Retinal pigment epithelial cell (primary cell): ENCODE measurements at regions not wholly inside any gene's neighbourhood (a gene's known extent, or its start where the extent isn't known, plus 50 kb on each side); places are given as distances from the start of the nearest gene placed in this dataset.

Experiments used
- DNase-seq: peaks from one replicate; pipeline ENCODE4 v3.0.0-alpha.2; 2010; ENCODE audit warnings: low read depth
- H3K4me3 ChIP-seq: 2 replicates; pipeline ENCODE4 v1.5.1; 2011; ENCODE audit warnings: mild to moderate bottlenecking, low read length, control low read depth, moderate library complexity
- TF ChIP-seq, protein P1 (sequence below): conservative IDR thresholded peaks from 2 replicates; pipeline ENCODE4 v1.5.1; 2011; ENCODE audit warnings: low read depth, low read length, control low read depth, inconsistent platforms

DNA sequence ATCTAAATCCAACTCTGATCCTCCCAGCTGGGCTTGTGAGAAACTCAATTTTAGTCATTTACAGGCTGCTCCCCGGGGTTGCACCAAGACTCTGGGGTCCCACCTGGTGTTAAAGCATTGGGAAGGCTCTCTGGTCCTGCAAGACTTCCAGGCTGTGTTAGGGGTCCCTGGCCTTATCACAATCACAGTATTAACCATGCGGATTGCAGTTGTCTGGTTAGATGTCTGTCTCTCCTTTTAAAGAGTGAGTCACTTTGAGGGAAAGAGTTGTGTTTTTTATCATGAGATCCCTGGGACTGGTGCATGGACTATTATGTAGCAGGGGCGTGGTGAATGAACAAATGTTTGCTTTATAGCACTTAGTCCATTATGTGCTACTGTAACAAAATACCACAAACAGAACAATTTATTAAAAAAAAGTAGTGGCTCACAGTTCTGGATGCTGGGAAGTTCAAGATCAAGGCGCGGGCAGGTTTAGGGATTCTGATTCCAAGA is 531.4 kb downstream of the FUT8 start:
- no peak for DNase-seq
- H3K4me3 ChIP-seq: no peak overlapping the region
- TF ChIP-seq, protein P1, sequence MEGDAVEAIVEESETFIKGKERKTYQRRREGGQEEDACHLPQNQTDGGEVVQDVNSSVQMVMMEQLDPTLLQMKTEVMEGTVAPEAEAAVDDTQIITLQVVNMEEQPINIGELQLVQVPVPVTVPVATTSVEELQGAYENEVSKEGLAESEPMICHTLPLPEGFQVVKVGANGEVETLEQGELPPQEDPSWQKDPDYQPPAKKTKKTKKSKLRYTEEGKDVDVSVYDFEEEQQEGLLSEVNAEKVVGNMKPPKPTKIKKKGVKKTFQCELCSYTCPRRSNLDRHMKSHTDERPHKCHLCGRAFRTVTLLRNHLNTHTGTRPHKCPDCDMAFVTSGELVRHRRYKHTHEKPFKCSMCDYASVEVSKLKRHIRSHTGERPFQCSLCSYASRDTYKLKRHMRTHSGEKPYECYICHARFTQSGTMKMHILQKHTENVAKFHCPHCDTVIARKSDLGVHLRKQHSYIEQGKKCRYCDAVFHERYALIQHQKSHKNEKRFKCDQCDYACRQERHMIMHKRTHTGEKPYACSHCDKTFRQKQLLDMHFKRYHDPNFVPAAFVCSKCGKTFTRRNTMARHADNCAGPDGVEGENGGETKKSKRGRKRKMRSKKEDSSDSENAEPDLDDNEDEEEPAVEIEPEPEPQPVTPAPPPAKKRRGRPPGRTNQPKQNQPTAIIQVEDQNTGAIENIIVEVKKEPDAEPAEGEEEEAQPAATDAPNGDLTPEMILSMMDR: no peak

DNA sequence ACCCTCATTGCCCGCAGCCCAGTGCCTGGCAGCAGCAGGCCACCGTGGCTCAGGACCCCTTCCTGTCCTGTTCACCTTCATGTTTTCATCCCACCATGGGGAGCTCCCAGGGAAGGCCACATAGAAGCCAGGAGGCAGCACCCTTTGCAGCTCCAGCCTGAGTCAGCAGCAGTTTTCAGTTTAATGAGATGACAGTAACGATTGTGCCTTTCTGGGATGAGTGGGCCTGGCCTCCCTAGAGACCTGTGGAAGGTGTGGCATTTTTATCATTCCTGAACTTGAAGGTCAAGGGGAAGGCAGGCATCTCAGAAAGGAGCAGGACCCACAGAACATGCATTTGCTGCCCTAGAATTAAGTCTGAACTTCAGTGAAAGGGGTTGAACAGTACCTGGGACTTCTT is 532.8 kb downstream of the FUT8 start:
- TF ChIP-seq, protein P1: no peak
- H3K4me3 ChIP-seq: no peak overlapping the region
- DNase-seq: no peak

DNA sequence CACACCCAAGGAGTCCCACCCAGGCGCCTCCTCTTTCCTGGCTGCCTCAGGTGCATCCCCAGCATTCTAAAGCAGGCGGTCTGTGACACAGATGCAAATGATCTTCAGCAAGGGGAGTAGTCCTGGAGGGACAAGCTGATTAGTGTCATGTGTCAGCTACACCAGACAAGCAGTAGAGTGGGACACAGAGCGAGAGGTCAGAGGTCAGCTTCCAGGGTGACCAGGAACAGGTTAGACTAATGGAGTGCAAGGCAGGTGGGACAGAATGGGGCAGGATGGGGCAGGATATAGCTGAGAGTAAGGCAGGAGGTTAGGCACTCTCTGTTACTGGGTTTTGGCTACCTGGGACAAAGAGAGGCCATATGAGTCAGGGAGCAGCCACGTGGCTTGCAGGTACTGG is 534.0 kb downstream of the FUT8 start:
- H3K4me3 ChIP-seq: no peak overlapping the region
- no peak for DNase-seq
- TF ChIP-seq, protein P1: no peak

DNA sequence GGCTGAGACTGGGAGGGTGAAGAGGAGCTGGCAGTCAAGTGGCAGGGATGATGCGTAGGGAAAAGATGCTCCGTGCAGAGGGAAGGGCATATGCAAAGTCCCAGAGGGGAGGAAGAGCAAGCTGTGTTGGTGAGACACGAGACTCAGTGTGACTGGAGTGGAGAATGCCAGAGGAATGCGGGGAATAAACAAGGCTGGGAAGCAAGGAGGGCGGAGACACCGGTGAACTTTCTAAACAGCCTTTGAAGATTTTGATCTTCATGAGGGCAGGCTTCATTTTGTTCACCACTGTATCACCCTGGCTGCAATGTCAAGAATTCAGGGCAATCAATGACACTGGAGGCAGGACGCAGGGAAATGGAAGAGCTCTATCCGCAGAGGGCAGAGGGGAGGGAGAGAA is 535.8 kb downstream of the FUT8 start:
- DNase-seq: no peak

DNA sequence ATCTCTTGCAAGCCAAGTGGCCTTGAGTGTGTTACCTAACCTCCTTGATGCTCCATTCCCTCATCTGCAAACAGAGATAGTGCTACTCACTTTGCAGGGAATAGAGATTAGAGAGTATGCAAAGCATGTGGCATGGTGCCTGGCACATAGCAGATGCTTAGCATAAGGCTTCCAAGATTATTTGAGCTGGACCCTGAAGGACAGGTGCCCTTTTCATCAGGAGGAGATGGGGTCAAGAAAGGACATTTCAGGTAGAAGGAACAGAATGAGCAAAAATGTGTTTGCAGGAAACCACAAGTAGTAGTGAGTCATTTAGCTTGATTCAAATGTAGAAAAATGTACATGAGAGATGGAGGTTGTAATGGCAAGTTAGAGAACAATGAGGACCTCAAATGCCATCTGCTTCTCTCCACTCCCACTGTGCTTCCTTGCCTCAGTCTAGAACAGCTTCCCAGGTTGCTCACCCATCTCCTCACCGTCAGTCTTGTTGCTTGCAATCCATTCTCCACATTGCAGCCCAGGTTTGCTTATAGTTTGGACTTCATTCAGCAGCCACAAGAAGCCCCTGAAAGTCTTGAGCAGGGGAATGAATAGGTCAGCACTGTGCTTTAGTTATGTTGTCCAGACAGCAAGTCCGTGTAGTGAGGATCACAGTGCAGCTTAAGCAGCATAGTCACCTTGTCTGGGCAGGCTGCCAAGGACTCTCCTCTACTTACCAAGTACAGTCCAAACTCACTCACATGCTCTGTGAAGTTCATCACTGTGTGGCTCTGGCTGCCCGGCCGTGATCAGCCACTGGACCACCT is 536.3 kb upstream of the CCDC196 start:
- H3K4me3 ChIP-seq: no peak overlapping the region
- TF ChIP-seq, protein P1: no peak
- DNase-seq: peak; percentile 62

More for the DNA sequence above, 535.8 kb downstream of the FUT8 start:
- no peak overlapping the region for H3K4me3 ChIP-seq
- TF ChIP-seq, protein P1: no peak

DNA sequence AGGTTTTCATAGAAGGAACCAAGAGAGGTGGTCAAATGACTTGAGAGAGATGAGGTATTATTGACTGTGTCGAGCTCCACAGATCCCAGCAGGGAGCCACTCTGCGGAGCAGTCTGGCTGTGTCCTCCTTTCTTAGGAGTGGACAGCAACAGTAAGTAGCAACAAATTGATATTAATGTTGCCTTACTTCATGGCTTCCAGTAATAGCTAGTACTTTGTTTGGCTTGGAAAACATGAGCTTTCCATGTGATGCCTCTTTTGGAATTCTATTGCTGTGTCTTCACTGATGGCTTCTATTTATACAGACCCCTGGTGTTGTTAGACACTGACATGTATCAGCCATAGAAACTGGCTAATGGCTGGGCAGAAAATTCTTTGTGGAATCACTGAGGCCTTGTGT is 531.2 kb upstream of the CCDC196 start:
- TF ChIP-seq, protein P1: no peak
- no peak overlapping the region for H3K4me3 ChIP-seq
- DNase-seq: no peak

DNA sequence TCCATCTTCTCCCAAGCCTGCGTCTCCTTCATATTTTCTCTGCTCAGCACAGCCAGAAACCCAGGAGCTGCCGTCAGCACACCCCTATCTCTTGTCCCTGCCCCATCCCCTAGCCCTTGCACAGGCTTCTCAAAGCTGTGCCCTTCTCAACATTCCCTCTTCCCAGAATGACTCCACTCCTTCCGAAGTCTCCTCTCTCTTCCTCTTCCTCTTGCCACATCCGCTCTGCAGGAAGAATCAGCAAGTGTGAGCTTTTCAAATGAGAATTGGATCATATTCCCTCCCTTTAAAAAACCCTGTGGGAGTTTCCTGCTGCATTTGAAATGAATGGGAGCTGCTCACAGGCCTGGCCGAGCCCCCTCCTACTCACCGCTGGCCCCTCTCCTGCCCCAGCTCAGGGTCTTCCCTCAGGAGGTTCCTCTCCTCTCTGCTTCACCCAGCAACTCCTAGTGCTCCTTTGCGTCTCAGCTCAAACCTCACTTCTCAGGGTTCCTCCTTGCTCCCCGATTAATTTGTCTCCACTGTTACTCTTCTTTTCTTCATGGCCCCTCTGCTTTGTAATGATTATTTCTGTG is 528.5 kb upstream of the CCDC196 start:
- TF ChIP-seq, protein P1: no peak
- H3K4me3 ChIP-seq: no peak overlapping the region
- DNase-seq: no peak
